SK-N-MC (cell line): ENCODE measurements at regions not wholly inside any gene's neighbourhood (a gene's known extent, or its start where the extent isn't known, plus 50 kb on each side); places are given as distances from the start of the nearest gene placed in this dataset.
"Not testable (repeated sequence)": the region's sequence is repeated elsewhere in the genome, so short reads cannot be mapped to it uniquely, and the experiment has no call there.

Experiments used
- DNase-seq: peaks from one replicate; pipeline ENCODE4 v3.0.0-alpha.2; 2011; ENCODE audit warnings: low read depth, low spot score
- H3K27ac ChIP-seq: fragments of 200-600 bp; sonication (generic); 2 replicates; pipeline ENCODE4 v1.5.1; 2016; ENCODE audit warnings: mixed run types
- H3K36me3 ChIP-seq: fragments of 200-600 bp; sonication (generic); 2 replicates; pipeline ENCODE4 v1.6.1; 2017; ENCODE audit warnings: antibody characterized with exemption, low read length, mixed read lengths; ENCODE audit not compliant: insufficient read depth
- H3K4me3 ChIP-seq: fragments of 200-600 bp; sonication (generic); 2 replicates; pipeline ENCODE4 v1.5.1; 2016
- H3K9ac ChIP-seq: fragments of 200-600 bp; sonication (generic); 2 replicates; pipeline ENCODE4 v1.8.0; 2017; ENCODE audit warnings: mixed run types, mixed read lengths; ENCODE audit not compliant: insufficient read length
- H3K9me3 ChIP-seq: fragments of 200-600 bp; sonication (generic); 2 replicates; pipeline ENCODE4 v1.6.1; 2017; ENCODE audit warnings: low read depth, mild to moderate bottlenecking, antibody characterized with exemption, low read length, moderate library complexity, mixed read lengths
- EZH2 ChIP-seq: fragments of 200-600 bp; sonication (generic); IDR thresholded peaks from one replicate; pipeline ENCODE4 v1.6.1; 2017; ENCODE audit warnings: antibody characterized with exemption
- FOXP2 ChIP-seq: optimal IDR thresholded peaks from 2 replicates; pipeline ENCODE3; 2011; ENCODE audit warnings: mild to moderate bottlenecking, moderate library complexity; ENCODE audit not compliant: insufficient read depth; ENCODE audit errors: extremely low read length, control extremely low read depth
- POLR2AphosphoS5 ChIP-seq: IDR thresholded peaks from 2 replicates; pipeline ENCODE4 v1.6.1; 2012; ENCODE audit warnings: mild to moderate bottlenecking, low read depth, low read length, borderline replicate concordance

DNA sequence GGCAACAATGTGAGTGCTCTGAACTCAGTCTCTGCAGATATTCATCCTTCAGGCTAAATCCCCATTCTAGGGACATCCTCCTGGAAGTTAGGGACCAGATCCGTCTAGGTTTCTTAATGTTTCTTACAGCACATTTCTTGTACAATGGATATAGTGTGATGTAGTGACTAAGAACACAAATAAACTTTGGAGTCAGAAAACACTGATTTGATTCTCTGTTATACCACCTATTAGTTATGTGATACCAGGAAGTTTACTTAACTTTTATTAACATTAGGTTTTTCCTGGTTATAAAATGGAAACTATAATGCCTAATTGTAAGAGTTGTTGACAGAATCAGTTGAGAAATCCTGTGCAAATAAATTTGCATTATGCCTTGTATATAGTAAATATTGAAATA is 57.6 kb upstream of the KCNQ5 start:
- no peaks in the 10 kb centered on the region for H3K9me3 ChIP-seq
- H3K27ac ChIP-seq = no peak overlapping the region
- no peak for DNase-seq
- H3K9ac ChIP-seq = no peak overlapping the region
- H3K36me3 ChIP-seq = no peaks in the 10 kb centered on the region
- TF ChIP-seq FOXP2 (no peak), EZH2 (no peak), POLR2AphosphoS5 (no peak)
- H3K4me3 ChIP-seq = no peak overlapping the region

- DNase-seq, H3K36me3 ChIP-seq, H3K27ac ChIP-seq, H3K9ac ChIP-seq, H3K9me3 ChIP-seq, H3K4me3 ChIP-seq: not testable (repeated sequence)
These were observed 49.9 kb upstream of the KCNQ5 start for GRCh38 chr6:72571993-72572392.
